OCI-LY3 (cell line): ENCODE measurements at regions not wholly inside any gene's neighbourhood (a gene's known extent, or its start where the extent isn't known, plus 50 kb on each side); places are given as distances from the start of the nearest gene placed in this dataset.

Source experiments
- EZH2phosphoT487 ChIP-seq: fragments of 200-600 bp; shearing (Covaris generic); IDR thresholded peaks from 2 replicates; pipeline ENCODE4 v1.6.1; 2018; ENCODE audit warnings: antibody characterized with exemption, mixed run types, low read depth
- TF ChIP-seq, protein P1 (sequence below): fragments of 200-600, 300-600 bp; sonication (generic); IDR thresholded peaks from 2 replicates; pipeline ENCODE4 v1.5.1; 2014; ENCODE audit warnings: antibody characterized with exemption, low read length, low read depth

DNA sequence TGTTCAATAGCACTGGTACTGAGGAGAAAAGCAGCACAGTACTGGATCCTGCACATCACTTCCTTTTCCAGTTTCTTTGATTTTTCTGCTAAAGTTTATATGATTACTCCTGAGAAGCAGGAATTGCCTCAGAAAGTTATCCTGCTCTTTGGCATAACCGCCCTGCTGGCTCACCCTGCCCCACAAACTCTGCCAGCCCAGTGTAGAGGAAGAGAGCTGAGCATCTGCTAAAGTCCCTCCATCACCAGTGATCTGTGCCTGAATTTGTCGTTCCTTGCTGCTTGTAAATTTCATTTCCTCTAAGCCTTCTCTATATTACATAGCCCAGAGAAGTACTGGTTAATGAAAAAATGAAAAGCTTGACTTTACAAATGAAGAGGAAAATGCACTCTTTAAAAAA is 87.0 kb upstream of the C1orf21 start:
- TF ChIP-seq, protein P1, sequence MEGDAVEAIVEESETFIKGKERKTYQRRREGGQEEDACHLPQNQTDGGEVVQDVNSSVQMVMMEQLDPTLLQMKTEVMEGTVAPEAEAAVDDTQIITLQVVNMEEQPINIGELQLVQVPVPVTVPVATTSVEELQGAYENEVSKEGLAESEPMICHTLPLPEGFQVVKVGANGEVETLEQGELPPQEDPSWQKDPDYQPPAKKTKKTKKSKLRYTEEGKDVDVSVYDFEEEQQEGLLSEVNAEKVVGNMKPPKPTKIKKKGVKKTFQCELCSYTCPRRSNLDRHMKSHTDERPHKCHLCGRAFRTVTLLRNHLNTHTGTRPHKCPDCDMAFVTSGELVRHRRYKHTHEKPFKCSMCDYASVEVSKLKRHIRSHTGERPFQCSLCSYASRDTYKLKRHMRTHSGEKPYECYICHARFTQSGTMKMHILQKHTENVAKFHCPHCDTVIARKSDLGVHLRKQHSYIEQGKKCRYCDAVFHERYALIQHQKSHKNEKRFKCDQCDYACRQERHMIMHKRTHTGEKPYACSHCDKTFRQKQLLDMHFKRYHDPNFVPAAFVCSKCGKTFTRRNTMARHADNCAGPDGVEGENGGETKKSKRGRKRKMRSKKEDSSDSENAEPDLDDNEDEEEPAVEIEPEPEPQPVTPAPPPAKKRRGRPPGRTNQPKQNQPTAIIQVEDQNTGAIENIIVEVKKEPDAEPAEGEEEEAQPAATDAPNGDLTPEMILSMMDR, result no peak
- no peak for TF ChIP-seq EZH2phosphoT487
